ENCODE measurements at regions not wholly inside any gene's neighbourhood (a gene's known extent, or its start where the extent isn't known, plus 50 kb on each side); places are given as distances from the start of the nearest gene placed in this dataset.

GRCh38 chr4:146023334-146023967 lies 84.8 kb upstream of the ZNF827 start:
- no peak for DNase-seq (ENCODE audit: low spot score)

- DNase-seq (ENCODE audit: low spot score), result no peak
These were observed 83.9 kb upstream of the ZNF827 start for GRCh38 chr4:146022541-146022940.

- DNase-seq (ENCODE audit: low spot score), result no peak
These were observed 79.6 kb upstream of the ZNF827 start for GRCh38 chr4:146018247-146018646.

GRCh38 chr4:146004730-146005129 lies 66.1 kb upstream of the ZNF827 start:
- no peak for DNase-seq (ENCODE audit: low spot score)

DNA sequence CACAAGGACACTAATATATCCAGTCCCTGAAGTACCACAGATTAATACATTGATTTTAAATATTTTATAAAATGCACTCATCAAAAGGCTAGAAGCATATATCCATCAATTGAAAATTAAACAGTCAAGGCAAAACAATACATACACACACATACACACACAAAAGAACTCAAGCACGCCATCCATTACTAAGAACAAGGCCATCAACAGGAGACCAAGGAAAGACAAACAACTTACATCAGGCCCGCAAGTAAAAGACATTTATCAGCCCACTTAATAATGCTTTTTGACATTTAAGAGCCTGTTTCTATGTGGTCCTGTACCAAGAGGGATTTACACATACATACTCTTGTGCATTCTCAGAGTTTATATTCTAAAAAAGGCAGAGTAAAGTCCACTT lies 50.0 kb upstream of the ZNF827 start:
- DNase-seq (ENCODE audit: low spot score), result no peak

Measured in putamen (tissue), 1 donor.